ENCODE measurements at regions not wholly inside any gene's neighbourhood (a gene's known extent, or its start where the extent isn't known, plus 50 kb on each side); places are given as distances from the start of the nearest gene placed in this dataset.

DNA sequence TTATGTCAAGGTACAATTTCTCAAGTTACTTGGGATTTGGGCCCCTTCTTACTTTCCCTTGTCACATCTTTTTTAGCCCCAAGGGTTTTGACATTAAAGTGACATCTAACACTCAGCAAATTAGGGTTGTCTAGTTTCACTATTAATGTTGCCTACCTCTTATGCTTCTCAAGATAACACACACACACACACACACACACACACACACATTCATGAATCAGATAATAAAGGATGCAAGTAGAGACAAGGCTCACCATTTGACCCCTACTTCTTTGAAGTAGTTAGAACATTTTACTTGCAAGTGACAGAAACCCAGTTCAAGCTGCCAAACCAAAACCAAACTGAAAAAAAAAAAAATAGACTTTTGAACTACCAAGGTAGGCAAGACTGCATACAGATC is 138.8 kb downstream of the TRIB2 start:
- TF ChIP-seq, protein P1, sequence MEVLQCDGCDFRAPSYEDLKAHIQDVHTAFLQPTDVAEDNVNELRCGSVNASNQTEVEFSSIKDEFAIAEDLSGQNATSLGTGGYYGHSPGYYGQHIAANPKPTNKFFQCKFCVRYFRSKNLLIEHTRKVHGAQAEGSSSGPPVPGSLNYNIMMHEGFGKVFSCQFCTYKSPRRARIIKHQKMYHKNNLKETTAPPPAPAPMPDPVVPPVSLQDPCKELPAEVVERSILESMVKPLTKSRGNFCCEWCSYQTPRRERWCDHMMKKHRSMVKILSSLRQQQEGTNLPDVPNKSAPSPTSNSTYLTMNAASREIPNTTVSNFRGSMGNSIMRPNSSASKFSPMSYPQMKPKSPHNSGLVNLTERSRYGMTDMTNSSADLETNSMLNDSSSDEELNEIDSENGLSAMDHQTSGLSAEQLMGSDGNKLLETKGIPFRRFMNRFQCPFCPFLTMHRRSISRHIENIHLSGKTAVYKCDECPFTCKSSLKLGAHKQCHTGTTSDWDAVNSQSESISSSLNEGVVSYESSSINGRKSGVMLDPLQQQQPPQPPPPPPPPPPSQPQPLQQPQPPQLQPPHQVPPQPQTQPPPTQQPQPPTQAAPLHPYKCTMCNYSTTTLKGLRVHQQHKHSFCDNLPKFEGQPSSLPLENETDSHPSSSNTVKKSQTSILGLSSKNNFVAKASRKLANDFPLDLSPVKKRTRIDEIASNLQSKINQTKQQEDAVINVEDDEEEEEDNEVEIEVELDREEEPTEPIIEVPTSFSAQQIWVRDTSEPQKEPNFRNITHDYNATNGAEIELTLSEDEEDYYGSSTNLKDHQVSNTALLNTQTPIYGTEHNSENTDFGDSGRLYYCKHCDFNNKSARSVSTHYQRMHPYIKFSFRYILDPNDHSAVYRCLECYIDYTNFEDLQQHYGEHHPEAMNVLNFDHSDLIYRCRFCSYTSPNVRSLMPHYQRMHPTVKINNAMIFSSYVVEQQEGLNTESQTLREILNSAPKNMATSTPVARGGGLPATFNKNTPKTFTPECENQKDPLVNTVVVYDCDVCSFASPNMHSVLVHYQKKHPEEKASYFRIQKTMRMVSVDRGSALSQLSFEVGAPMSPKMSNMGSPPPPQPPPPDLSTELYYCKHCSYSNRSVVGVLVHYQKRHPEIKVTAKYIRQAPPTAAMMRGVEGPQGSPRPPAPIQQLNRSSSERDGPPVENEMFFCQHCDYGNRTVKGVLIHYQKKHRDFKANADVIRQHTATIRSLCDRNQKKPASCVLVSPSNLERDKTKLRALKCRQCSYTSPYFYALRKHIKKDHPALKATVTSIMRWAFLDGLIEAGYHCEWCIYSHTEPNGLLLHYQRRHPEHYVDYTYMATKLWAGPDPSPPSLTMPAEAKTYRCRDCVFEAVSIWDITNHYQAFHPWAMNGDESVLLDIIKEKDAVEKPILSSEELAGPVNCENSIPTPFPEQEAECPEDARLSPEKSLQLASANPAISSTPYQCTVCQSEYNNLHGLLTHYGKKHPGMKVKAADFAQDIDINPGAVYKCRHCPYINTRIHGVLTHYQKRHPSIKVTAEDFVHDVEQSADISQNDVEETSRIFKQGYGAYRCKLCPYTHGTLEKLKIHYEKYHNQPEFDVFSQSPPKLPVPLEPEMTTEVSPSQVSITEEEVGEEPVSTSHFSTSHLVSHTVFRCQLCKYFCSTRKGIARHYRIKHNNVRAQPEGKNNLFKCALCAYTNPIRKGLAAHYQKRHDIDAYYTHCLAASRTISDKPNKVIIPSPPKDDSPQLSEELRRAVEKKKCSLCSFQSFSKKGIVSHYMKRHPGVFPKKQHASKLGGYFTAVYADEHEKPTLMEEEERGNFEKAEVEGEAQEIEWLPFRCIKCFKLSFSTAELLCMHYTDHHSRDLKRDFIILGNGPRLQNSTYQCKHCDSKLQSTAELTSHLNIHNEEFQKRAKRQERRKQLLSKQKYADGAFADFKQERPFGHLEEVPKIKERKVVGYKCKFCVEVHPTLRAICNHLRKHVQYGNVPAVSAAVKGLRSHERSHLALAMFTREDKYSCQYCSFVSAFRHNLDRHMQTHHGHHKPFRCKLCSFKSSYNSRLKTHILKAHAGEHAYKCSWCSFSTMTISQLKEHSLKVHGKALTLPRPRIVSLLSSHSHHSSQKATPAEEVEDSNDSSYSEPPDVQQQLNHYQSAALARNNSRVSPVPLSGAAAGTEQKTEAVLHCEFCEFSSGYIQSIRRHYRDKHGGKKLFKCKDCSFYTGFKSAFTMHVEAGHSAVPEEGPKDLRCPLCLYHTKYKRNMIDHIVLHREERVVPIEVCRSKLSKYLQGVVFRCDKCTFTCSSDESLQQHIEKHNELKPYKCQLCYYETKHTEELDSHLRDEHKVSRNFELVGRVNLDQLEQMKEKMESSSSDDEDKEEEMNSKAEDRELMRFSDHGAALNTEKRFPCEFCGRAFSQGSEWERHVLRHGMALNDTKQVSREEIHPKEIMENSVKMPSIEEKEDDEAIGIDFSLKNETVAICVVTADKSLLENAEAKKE (CRISPR knock-in tag; IDR thresholded peaks at IDR 0.05), result no peak
- TF ChIP-seq, protein P2, sequence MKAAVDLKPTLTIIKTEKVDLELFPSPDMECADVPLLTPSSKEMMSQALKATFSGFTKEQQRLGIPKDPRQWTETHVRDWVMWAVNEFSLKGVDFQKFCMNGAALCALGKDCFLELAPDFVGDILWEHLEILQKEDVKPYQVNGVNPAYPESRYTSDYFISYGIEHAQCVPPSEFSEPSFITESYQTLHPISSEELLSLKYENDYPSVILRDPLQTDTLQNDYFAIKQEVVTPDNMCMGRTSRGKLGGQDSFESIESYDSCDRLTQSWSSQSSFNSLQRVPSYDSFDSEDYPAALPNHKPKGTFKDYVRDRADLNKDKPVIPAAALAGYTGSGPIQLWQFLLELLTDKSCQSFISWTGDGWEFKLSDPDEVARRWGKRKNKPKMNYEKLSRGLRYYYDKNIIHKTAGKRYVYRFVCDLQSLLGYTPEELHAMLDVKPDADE (IDR thresholded peaks at IDR 0.05), result no peak
- no peak for TF ChIP-seq ZNF331 (CRISPR knock-in tag; IDR thresholded peaks at IDR 0.05; ENCODE audit: low read depth)
- TF ChIP-seq EZH2phosphoT487 (IDR thresholded peaks at IDR 0.05; ENCODE audit: unreplicated experiment), result no peak
- no peak for TF ChIP-seq CREB1 (CRISPR knock-in tag; IDR thresholded peaks at IDR 0.05; ENCODE audit: low read depth)
- TF ChIP-seq JUNB (IDR thresholded peaks at IDR 0.05; ENCODE audit: unreplicated experiment), result no peak
- no peak for TF ChIP-seq POLR2AphosphoS5 (IDR thresholded peaks at IDR 0.05; ENCODE audit: low read depth)
- TF ChIP-seq EZH2 (IDR thresholded peaks at IDR 0.05; ENCODE audit: low read depth, unreplicated experiment), result no peak
- TF ChIP-seq ZNF114 (CRISPR knock-in tag; IDR thresholded peaks at IDR 0.05), result no peak
- no peak for TF ChIP-seq STAT1 (IDR thresholded peaks at IDR 0.05; ENCODE audit: unreplicated experiment)
- TF ChIP-seq NANOG (IDR thresholded peaks at IDR 0.05; ENCODE audit: borderline replicate concordance), result no peak
- TF ChIP-seq, protein P3, sequence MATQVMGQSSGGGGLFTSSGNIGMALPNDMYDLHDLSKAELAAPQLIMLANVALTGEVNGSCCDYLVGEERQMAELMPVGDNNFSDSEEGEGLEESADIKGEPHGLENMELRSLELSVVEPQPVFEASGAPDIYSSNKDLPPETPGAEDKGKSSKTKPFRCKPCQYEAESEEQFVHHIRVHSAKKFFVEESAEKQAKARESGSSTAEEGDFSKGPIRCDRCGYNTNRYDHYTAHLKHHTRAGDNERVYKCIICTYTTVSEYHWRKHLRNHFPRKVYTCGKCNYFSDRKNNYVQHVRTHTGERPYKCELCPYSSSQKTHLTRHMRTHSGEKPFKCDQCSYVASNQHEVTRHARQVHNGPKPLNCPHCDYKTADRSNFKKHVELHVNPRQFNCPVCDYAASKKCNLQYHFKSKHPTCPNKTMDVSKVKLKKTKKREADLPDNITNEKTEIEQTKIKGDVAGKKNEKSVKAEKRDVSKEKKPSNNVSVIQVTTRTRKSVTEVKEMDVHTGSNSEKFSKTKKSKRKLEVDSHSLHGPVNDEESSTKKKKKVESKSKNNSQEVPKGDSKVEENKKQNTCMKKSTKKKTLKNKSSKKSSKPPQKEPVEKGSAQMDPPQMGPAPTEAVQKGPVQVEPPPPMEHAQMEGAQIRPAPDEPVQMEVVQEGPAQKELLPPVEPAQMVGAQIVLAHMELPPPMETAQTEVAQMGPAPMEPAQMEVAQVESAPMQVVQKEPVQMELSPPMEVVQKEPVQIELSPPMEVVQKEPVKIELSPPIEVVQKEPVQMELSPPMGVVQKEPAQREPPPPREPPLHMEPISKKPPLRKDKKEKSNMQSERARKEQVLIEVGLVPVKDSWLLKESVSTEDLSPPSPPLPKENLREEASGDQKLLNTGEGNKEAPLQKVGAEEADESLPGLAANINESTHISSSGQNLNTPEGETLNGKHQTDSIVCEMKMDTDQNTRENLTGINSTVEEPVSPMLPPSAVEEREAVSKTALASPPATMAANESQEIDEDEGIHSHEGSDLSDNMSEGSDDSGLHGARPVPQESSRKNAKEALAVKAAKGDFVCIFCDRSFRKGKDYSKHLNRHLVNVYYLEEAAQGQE (IDR thresholded peaks at IDR 0.05; ENCODE audit: unreplicated experiment), result no peak
- TF ChIP-seq, protein P4, sequence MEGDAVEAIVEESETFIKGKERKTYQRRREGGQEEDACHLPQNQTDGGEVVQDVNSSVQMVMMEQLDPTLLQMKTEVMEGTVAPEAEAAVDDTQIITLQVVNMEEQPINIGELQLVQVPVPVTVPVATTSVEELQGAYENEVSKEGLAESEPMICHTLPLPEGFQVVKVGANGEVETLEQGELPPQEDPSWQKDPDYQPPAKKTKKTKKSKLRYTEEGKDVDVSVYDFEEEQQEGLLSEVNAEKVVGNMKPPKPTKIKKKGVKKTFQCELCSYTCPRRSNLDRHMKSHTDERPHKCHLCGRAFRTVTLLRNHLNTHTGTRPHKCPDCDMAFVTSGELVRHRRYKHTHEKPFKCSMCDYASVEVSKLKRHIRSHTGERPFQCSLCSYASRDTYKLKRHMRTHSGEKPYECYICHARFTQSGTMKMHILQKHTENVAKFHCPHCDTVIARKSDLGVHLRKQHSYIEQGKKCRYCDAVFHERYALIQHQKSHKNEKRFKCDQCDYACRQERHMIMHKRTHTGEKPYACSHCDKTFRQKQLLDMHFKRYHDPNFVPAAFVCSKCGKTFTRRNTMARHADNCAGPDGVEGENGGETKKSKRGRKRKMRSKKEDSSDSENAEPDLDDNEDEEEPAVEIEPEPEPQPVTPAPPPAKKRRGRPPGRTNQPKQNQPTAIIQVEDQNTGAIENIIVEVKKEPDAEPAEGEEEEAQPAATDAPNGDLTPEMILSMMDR (conservative IDR thresholded peaks at IDR 0.05; ENCODE audit: low read depth in 2 of 2), result no peak
- Mint-ChIP-seq H3K27me3 (ENCODE audit: insufficient read depth, low read depth, poor library complexity) (no peaks in the 10 kb centered on the region), H3K27ac (no peak overlapping the region), H3K36me3 (ENCODE audit: low read depth) (peaks cover 14% of the 10 kb centered on the region; the same call in 2 of the 3 replicates), H3K4me1 (no peaks in the 10 kb centered on the region), H3K9me3 (peaks cover 34% of the 10 kb centered on the region), H3K4me3 (no peak overlapping the region)
- H3K4me1 ChIP-seq (ENCODE audit: insufficient read depth), result no peaks in the 10 kb centered on the region
- no peaks in the 10 kb centered on the region for H3F3A ChIP-seq (replicated peaks; ENCODE audit: low read depth)
- H3K4me2 ChIP-seq, result no peak overlapping the region
- no peaks in the 10 kb centered on the region for H4K20me1 ChIP-seq (replicated peaks; ENCODE audit: insufficient read depth)
- H3K27me3 ChIP-seq (ENCODE audit: insufficient read depth), result no peaks in the 10 kb centered on the region
- no peak for ATAC-seq
- no peak overlapping the region for H2AFZ ChIP-seq
- no peaks in the 10 kb centered on the region for H3K79me2 ChIP-seq (replicated peaks; ENCODE audit: insufficient read depth)
- H3K9me2 ChIP-seq (ENCODE audit: insufficient read depth), result 0 out of 2 replicates have a peak, but pooled peaks cover 4% of the 10 kb centered on the region
- H3K36me3 ChIP-seq (ENCODE audit: insufficient read depth), result no peaks in the 10 kb centered on the region; the same call in 1 of the 2 replicates
- DNase-seq (ENCODE audit: low spot score), result no peak
- no peak overlapping the region for H3K27ac ChIP-seq (ENCODE audit: low read depth)
- H3K4me3 ChIP-seq, result no peak overlapping the region
